ENCODE measurements at regions not wholly inside any gene's neighbourhood (a gene's known extent, or its start where the extent isn't known, plus 50 kb on each side); places are given as distances from the start of the nearest gene placed in this dataset.

DNA sequence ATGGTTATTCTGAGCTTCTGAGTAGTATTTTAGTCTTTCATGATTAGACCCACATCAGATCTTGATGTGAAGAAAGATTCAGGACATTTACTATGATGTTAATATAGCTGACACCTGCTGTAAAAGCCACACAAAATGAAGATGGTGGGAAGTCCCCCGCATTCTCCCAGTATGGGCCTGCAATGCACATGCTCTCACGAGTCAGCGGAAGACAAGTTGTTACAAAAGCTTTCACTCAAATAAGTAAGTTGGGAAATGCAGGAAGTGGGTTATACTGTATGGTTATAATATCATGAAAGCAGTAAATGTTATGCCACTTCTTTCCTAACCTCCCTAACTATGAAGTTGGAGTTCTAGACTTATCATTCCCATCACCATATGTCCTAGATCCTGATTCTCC lies 171.9 kb downstream of the KLF5 start:
- no peak for TF ChIP-seq POLR2A (IDR thresholded peaks at IDR 0.05)
- TF ChIP-seq, protein P1, sequence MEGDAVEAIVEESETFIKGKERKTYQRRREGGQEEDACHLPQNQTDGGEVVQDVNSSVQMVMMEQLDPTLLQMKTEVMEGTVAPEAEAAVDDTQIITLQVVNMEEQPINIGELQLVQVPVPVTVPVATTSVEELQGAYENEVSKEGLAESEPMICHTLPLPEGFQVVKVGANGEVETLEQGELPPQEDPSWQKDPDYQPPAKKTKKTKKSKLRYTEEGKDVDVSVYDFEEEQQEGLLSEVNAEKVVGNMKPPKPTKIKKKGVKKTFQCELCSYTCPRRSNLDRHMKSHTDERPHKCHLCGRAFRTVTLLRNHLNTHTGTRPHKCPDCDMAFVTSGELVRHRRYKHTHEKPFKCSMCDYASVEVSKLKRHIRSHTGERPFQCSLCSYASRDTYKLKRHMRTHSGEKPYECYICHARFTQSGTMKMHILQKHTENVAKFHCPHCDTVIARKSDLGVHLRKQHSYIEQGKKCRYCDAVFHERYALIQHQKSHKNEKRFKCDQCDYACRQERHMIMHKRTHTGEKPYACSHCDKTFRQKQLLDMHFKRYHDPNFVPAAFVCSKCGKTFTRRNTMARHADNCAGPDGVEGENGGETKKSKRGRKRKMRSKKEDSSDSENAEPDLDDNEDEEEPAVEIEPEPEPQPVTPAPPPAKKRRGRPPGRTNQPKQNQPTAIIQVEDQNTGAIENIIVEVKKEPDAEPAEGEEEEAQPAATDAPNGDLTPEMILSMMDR (IDR thresholded peaks at IDR 0.05): no peak
- no peak for TF ChIP-seq EP300 (IDR thresholded peaks at IDR 0.05)
